Colonic mucosa (tissue), 4 donors: ENCODE measurements at regions not wholly inside any gene's neighbourhood (a gene's known extent, or its start where the extent isn't known, plus 50 kb on each side); places are given as distances from the start of the nearest gene placed in this dataset.

Experiments used
- DNase-seq: peaks from one replicate; pipeline ENCODE4 v3.0.0-alpha.2; 2020
- H3K27ac ChIP-seq: fragments of 200-600 bp; one replicate; pipeline ENCODE4 v1.8.0; 2021
- H3K27me3 ChIP-seq: fragments of 200-600 bp; one replicate; pipeline ENCODE4 v1.8.0; 2021
- H3K36me3 ChIP-seq: fragments of 200-600 bp; one replicate; pipeline ENCODE4 v1.8.0; 2021
- H3K4me1 ChIP-seq: fragments of 200-600 bp; one replicate; pipeline ENCODE4 v1.8.0; 2021; ENCODE audit warnings: mild to moderate bottlenecking
- H3K4me3 ChIP-seq: fragments of 200-600 bp; one replicate; pipeline ENCODE4 v1.8.0; 2021
- H3K9ac ChIP-seq, 2 donors: one replicate each; pipeline ENCODE4 v1.7.0; 2013; ENCODE audit warnings: control low read depth in 2 of 2, low read depth in 2 of 2, low read length in 2 of 2
- H3K9me3 ChIP-seq: fragments of 200-600 bp; one replicate; pipeline ENCODE4 v1.8.0; 2021
- CTCF ChIP-seq: fragments of 200-600 bp; IDR thresholded peaks from one replicate; pipeline ENCODE4 v1.8.0; 2022; ENCODE audit warnings: antibody characterized with exemption, mild to moderate bottlenecking
- intact Hi-C: fragments of 100-400 bp; cut with DNase I; formaldehyde crosslinking; loops from one replicate; pipeline ENCODE4 v1.14.1; 2022
- donor health status: healthy.
- donor health status: DM: no; HTN: no; CAD: no.
- donor health status: DM: no; HTN: no; CAD: no.

GRCh38 chr5:36370073-36370472 lies 68.4 kb upstream of the RANBP3L start:
- no peak overlapping the region for H3K27ac ChIP-seq
- no peaks in the 10 kb centered on the region for H3K9me3 ChIP-seq
- H3K27me3 ChIP-seq: no peaks in the 10 kb centered on the region
- H3K4me1 ChIP-seq: no peaks in the 10 kb centered on the region
- H3K36me3 ChIP-seq: no peaks in the 10 kb centered on the region
- H3K4me3 ChIP-seq: no peak overlapping the region
- no peak for TF ChIP-seq CTCF
- no peak overlapping the region for H3K9ac ChIP-seq
- no peak for DNase-seq
- intact Hi-C loops: no loop called here

GRCh38 chr5:36371366-36371765 lies 69.7 kb upstream of the RANBP3L start:
- Histone ChIP-seq H3K36me3 (no peaks in the 10 kb centered on the region), H3K27me3 (no peaks in the 10 kb centered on the region), H3K4me3 (no peak overlapping the region), H3K4me1 (no peaks in the 10 kb centered on the region), H3K27ac (no peak overlapping the region), H3K9ac (no peak overlapping the region), H3K9me3 (no peaks in the 10 kb centered on the region)
- DNase-seq: no peak
- TF ChIP-seq CTCF: no peak
- intact Hi-C loops: no loop called here

GRCh38 chr5:36373527-36374086 lies 71.9 kb upstream of the RANBP3L start:
- no peak for TF ChIP-seq CTCF
- Histone ChIP-seq H3K9me3 (no peaks in the 10 kb centered on the region), H3K36me3 (no peaks in the 10 kb centered on the region), H3K27ac (no peak overlapping the region), H3K9ac (no peak overlapping the region), H3K4me3 (no peak overlapping the region), H3K4me1 (no peaks in the 10 kb centered on the region), H3K27me3 (no peaks in the 10 kb centered on the region)
- peak; percentile 34 for DNase-seq
- intact Hi-C loops: no loop called here

GRCh38 chr5:36374266-36374862 lies 72.7 kb upstream of the RANBP3L start:
- Histone ChIP-seq H3K27ac (no peak overlapping the region), H3K4me3 (no peak overlapping the region), H3K9ac (no peak overlapping the region), H3K27me3 (no peaks in the 10 kb centered on the region), H3K36me3 (no peaks in the 10 kb centered on the region), H3K4me1 (no peaks in the 10 kb centered on the region), H3K9me3 (no peaks in the 10 kb centered on the region)
- intact Hi-C loops: no loop called here
- DNase-seq: no peak
- TF ChIP-seq CTCF: no peak

- DNase-seq: no peak
- Histone ChIP-seq H3K4me3 (no peak overlapping the region), H3K9ac (no peak overlapping the region), H3K4me1 (no peaks in the 10 kb centered on the region), H3K9me3 (no peaks in the 10 kb centered on the region), H3K27me3 (no peaks in the 10 kb centered on the region), H3K36me3 (no peaks in the 10 kb centered on the region), H3K27ac (no peak overlapping the region)
- intact Hi-C loops: no loop called here
- TF ChIP-seq CTCF: no peak
These were observed 75.5 kb upstream of the RANBP3L start for GRCh38 chr5:36377192-36377591.
